ENCODE measurements at regions not wholly inside any gene's neighbourhood (a gene's known extent, or its start where the extent isn't known, plus 50 kb on each side); places are given as distances from the start of the nearest gene placed in this dataset.

DNA sequence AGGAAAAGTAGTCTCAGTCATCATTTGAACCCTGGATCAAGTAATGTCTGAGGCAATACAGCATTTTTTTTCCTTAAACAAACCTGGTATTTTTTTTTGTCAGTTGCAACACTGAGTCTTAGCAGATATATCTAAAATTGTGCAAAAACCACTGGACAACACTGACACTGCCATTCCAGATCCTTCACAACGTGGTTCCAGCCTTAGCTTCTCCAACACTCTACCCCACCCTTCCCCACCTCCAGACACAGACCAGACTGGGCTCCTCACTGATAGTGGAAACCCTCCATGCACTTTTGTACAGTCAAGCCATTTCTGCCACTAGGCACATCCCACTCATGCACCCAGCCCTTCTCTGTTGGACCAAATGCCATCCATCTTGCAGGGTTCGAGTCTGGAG lies 199.6 kb upstream of the CTNNB1 start:
- no peak for DNase-seq

DNA sequence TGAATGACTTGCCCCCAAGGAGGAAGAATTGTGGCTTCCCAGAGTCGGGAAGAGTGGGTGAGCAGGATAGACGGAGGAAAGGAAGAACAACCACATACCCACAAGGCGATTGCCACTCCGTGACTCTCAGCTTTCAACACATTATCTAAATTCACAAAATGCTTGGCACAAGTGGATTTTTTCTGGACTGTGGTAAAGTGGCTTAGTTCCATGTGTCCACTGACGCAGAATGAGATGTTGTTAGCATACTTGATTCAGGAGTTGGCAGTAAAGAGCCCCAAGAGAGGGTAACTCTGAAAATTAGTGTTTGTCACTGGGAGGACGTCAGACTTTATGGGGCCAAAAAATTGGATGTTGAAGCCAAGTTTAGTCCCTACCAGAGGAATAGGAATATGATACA lies 198.8 kb upstream of the CTNNB1 start:
- no peak for DNase-seq

DNA sequence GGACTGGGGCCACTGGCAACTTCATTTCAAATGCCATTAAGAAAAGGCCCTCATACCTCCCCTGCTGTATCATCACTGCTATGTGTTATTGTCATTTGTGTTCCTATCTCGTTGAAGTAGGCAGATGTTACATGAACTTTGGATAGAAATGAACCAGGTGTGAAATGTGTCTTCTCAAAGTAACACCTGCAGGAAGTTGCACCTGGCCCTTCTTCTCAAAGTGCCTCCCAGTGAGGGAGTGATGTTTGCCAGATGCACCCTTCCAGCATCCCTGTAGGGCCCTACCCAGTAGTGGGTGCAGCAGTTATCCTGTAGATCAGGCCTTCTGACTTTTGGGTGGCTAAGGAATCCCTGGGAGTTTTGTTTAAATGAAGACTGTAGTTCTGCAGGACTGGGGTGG lies 197.7 kb upstream of the CTNNB1 start:
- DNase-seq, result no peak

DNA sequence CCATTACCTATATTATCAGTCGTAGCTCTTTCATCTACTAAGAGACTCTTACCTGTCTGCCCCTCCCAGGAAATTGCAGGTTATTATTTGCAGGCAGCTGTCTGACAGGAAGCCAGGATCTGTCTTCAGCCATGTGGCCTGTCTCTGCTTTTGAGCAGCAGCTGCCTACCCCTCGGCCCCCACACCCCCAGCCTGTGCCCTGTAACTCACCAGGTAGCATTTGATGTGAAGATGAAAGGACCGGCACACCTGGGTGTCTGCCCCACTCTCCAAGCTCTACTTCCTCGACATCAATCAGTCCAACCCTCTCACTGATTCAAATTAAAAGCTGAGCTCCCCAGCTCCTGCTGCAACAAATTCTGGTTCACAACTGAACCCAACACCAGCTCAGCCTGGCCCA lies 197.2 kb upstream of the CTNNB1 start:
- no peak for DNase-seq

DNA sequence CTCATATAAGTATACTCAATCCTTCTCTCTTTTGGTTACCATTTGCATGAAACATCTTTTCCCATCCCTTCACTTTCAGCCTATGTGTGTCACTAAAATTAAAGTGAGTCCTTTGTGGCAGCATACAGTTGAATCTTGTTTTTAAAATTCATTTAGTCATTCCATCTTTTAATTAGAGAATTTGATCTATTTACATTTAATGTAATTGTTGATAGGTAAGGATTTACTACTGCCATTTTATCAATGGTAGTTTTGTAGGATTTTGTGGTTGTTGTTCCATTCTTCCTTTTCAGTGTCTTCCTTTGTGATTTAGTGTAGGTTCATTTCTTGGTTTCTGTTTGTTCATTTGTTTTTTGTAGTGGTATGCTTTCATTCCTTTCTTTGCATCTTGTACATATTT lies 191.9 kb upstream of the CTNNB1 start:
- DNase-seq, result no peak

DNA sequence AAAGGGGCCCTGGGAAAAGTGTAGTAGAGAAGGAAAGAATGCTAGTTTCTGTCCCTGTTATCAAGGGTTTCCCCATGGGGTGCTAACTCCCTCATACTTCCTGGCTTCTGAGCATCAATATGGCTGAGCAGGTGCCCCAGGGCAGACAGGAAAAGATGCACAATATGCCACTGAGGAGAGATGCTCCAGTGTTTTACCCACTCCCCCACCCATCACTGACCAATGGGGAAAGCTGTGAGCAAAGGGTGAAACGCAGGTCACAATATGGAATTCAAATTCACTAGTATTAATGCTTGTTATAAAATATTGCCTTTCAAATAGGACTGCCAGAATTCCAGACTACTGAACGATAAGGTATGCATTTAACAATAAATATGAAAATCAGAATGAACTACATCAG lies 187.5 kb upstream of the CTNNB1 start:
- no peak for DNase-seq

DNA sequence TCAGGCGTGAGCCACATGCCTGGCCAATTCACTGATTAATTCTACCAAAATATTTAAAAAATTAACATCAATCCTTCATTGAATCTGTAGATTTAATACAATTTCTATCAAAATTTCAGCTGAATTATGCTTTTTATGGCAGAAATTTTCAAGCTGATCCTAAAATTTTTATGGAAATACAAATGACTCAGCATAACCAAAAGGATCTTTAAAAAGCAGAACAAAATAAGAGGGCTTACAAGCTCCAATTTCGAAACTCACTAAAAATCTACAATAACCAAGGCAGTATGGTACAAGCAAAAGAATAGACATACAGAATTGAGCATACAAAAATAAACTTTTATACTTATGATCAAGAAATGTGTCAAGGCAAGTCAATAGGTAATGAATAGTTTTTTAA lies 180.4 kb upstream of the CTNNB1 start:
- no peak for DNase-seq

DNA sequence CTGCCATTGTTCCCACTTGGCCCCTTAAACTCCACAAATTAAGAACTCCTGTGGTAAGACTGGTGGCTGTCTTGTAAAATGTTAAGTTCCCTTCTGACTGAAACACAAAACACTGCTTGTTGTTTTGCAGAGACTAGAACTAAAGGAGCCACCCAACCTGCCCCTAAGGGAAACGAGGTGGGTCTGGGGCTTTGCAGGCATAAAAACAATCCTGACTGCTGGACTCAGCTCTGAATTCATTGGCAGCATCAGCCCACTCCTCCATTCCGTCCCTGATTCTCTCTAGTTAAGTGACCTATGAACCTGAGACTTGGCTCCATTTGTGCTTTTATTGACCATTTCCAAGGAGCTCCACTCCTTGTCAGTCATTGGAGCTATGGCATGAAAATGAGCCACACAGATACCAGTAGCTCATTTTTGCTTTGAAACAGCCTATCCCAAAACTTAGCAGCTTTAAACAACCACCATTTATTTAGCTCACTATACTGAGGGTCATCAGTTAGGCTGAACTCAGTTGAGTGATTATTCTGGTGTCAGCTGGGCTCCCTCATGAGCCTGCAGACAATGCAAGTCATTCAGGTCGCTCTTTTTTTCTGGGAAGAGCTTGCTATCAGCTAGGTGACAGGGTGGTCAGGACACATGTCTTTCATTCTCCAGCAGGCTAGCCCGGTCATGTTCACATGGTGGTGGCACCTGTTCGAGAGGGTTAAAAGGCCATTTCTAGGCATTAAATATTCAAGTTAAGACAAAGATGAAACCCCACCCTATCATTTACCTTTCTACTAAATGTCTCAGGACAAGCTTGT lies 175.1 kb upstream of the CTNNB1 start:
- DNase-seq, result no peak

DNA sequence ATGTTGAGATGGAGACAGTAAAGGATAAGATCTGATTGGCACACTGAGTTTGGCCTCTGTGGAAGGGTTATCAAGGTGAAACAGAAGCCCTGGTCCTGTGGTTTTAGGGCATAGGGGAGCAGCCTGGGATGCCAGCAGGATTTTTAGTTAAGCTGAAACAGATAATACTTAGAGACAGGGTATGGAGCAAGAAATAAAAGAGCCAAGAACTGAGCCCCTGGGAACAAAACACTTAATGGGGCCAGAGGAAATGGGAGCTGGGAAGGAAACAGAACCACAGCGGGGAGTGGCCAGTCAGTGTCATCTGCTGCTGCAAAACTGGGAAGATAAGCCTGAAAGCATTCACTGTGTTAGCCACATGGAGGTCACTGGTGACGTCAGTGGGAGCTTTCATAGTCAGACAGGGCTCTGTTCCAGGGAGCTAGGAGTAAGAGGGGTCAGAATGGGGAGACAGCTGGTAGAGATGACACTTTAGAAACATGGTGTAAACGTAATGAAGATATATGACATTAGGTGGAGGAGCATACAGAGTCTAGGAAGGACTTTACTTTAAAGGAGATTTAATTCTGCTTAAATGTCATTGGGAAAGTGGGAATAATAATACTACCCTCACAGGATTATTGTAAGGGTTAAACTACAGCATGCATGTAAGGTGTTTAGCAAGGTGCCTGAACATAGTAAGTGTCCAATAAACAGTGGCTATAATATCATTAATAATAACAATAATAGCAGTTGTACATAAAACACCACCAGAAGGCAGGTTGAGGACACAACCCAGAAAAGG lies 172.7 kb upstream of the CTNNB1 start:
- no peak for DNase-seq

DNA sequence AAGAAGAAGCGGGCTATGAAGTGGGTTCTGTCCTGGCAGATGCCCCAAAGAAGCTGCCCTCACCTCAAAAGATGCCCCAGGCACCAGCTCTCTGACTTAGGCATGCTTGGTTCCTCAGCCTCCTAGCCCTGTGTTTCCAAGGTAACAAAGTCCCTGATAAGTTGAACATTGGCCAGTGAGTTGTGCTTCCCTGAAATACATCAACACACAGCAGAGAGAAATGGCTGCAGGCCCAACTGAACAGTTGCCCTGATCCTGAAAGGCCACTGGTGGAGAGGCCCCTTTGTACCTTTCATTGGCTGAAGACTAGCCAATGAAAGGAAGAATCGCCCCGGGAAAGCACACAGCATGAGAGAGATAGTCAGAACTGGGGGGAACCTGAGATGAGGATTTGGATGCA lies 169.9 kb upstream of the CTNNB1 start:
- no peak for DNase-seq

DNA sequence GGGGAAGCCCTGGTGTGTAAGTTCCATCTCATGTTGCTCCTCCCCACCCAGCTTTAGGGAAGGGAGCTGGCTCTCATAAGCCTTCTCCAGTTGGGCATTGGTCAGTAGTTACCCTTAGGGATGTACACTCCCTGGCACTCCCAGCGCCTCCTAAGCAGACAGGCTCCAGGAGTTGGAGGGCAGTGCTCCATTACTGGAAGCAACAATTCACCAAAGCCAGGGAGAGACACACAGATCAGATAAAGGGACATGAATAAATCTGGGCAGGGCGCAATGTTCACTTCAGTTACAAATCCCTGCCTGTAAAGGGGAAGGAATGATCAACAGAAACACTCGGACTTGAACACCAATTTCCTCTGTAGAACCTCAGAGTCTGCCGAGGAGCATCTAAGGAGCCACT lies 169.1 kb upstream of the CTNNB1 start:
- DNase-seq, result no peak

DNA sequence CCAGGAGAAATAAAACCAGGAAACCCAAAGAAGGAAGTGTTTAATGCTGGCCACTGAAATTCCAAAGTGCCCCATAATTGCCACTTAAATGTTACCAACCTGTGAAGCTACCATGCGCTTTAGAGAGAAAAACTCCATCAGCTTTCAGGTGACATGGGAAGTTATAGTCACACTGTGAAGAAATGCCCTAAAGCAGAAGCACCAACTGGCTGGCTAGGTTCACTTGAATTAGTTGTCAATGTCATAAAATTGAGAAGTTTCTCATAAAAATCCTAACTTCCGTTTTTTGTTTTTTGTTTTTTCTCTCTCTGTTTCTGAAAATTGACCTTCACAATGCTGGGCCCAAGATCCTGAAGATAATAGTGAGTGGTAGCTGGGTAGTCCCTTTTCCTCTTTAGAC lies 167.9 kb upstream of the CTNNB1 start:
- no peak for DNase-seq

DNA sequence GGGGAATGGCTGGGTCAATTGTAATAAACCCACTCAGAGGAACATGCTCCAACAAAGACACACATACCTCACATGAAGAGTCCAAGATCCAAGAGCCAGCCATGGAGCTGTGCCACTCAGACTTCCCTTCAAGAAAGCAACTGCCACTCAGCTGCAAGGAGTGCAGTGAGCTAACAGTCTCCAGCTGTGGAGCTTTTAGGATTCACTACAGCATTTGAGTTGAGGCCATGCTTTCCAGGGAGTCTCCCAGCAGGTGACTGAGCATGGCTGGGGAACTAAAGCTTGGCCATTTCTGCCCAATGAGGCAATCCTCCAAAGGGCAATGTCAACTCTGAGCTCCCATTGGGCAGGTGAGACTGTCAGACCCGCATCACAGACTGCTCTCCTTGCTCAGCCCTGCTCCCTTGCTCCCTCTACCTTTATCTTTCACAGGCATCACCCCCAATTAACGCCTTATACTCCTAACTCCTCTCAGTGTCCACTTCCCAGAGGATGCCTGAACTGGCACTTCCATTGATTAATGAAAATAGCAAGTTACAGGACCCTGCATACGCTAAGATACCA lies 165.3 kb upstream of the CTNNB1 start:
- no peak for DNase-seq

DNA sequence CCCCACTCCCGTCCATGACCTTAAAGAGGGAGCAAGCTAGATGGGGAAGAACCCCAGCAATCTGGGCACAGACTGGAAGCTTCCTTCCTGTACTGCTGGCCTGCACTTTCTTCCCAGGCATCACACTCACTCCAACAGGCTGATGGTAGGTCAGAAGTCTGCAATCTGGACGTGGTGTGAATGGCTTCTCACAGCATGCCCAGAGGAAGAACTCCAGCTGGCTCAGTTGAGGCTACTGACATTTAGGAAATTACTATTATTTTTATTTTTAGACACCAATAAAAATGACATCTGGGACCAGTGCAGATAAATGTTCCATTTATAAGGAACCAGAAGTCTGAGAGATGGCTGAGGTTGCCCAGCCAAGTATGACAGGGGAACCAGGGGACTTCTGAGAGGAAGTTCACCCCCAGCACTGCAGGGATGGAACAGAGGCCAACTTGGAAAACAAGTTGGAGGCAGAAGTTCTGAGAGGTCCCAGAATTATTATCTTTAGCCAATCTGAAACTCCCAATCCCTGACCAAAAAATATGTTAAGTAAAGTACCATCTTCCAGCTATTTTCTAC lies 163.8 kb upstream of the CTNNB1 start:
- no peak for DNase-seq

DNA sequence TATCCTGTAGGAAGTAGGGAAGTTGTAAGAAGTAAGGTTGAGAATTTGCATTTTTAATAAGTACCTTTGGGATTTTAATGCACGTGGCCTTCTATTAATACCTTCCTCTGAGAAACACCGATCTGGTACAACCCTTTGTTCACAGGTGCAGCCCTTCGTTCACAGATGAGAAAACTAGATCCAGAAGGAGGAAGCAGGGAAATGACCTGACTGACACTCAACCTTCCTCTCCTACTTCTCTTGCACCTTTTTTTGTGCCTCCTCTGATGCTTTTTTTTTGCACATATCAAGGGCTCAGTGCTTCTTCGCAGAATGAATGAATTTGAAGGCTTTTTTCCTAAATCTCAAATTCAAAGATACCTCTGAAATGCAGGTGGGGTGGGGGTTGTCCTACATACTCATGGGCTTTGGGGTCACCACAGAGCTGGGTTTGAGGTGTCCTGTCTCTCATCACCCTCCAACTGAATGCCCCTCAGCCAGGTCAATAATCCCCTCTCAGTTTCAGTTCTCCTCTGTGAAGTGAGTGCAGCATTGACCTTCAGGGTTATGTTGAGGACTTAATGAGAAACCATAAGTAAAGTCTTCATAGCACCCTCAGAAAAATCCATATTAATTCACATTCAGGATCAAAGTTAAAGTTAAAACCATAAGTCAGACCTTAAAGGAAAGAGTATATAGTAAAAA lies 161.5 kb upstream of the CTNNB1 start:
- no peak for DNase-seq

DNA sequence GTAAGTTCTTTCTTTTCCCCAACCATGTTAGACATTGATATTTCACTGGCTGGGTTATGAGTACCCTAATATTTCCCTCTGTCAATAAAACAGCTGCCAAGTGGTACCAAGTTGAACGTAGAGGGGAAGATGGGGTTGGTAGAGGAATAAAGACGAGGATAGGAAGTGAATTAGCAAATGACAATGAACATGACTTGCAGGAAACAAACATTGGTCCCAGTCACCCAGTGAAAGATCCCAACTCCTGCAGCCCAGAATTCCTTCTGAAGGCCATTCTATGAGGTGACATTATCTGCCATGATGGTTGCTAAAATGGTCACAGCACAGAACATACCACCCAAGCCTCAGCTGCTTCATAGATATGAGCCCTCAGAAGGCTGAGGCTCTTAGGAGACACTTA lies 159.0 kb upstream of the CTNNB1 start:
- no peak for DNase-seq

DNA sequence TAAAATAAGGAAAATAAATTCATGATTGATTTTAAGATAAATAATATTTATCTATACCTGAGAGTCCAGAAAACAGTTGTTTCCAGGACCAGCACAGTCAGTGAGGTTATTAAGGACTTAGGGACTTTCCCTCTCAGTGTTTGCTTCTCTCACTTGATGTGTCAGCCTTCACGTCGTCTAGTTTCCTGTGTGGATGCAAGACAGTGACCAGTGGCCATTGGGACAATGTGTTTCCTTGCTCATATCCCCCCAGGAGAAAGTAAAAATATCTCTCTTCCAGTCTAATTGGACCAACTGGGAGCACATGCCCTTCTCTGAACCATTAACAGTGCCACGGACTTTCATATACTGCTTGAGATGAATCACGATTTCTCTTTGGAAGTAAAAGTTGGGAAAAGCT lies 157.8 kb upstream of the CTNNB1 start:
- no peak for DNase-seq

DNA sequence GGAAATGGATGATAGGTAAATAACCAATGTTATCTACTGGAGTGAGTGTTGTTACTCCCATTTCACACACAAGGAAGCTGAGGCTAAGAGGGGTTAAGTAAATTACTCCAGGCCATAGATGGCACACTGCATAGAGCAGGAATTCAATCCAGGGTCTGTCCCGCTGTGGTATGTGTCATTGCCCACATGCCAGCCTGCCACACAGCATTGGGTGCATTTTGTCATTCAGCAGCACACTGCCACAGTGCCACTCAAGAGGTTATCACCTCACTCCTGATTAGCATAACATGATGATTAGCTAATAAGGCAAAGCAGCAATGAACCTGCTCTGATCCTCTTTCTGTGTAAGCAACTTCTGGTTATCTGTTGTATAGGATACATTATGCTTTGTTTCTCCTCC lies 157.4 kb upstream of the CTNNB1 start:
- no peak for DNase-seq

DNA sequence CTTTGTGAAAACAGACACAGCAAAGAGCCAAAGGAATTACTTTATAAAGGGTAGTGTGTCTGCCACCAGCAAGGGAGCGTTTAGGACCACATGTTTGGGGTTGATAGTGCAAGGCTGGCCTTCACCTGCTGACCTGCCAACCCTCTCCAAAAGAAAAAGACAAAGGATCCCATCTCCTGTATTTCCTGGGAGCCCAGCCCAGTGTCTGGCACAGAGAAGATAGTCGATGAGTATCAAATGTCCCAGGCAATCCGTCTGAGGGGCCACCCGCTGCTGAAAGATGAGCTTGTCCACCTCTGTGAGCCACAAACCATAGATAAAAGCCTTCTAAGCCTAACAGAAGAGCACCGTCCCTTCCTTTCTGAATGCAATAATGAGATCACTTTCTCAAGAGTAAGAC lies 154.8 kb upstream of the CTNNB1 start:
- no peak for DNase-seq

DNA sequence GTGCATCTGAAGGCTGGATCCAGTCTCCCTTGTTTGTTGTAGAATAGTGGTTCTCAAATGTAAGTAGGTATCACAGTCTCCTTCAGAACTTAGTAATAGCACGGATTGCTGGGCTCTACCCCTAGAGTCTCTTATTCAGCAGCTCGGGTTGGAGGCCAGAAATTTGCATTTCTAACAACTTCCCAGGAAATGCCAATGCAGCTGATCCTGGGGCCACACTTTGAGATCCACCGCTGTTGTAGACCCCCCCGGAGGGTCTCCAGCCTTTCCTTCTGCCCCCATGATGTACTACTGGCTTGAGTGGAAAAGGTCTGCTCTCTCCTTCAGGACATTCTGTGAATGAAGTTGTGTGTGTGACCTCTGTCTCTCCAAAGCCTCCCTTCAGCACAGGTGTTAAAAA lies 153.8 kb upstream of the CTNNB1 start:
- no peak for DNase-seq

DNA sequence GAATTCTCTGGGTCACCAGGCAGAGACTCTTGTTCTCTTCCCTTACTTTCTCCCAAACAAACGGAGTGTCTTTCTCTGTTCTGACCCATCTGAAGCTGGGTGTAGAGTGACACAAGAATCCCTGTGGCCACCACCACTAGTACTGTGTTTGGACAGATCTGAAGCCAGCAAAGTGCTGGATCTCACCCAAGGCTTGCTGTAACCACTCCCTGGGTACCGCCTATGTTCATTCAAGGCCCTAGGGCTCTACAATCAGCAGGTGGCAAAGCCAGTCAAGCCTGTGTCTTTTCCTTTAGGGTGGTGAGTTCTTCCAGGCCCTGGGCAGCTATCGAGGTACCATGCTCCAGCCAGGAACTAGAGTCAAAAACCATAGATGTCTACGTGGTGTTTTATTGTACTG lies 149.2 kb upstream of the CTNNB1 start:
- no peak for DNase-seq

DNA sequence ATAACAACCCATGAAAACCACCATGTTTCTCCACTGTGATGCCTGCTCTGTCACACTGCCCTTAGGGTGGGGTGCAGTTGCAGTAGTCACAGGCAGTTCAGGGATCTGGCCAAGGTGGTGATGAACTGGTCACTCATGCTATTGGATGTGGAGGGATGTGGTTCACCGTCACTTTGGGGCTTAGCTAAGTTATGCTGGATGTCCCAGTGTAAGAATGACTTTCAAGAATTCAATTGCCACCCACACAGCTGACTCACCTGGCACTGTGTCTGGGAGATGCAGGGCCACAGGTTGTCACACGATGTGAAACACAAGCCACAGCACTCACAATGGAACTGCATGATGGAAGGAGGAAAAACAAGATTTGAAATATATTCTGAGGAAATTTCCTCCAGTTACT lies 146.1 kb upstream of the CTNNB1 start:
- DNase-seq, result peak; percentile 1 to 8

DNA sequence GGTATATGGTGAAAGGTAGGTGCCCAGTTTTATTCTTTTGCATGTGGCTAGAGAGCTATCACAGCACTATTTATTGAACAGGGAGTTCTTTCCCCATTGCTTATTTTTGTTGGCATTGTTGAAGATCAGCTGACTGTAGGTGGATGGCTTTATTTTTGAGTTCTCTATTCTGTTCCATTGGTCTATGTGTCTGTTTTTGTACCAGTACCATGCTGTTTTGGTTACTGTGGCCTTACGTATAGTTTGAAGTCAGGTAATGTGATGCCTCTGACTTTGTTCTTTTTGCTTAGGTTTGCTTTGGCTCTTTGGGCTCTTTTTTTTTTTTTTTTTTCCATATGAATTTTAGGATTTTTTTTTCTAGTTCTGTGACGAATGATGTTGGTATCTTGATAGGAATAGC lies 139.2 kb upstream of the CTNNB1 start:
- no peak for DNase-seq

Measured in stimulated activated CD4-positive, alpha-beta T cell treated with anti-CD3 and anti-CD28 coated beads, Interleukin-2, amount 100 ng/mL, for 48 hours (primary cell).